ENCODE measurements at regions not wholly inside any gene's neighbourhood (a gene's known extent, or its start where the extent isn't known, plus 50 kb on each side); places are given as distances from the start of the nearest gene placed in this dataset.
A peak's percentile ranks its signal among the peaks of the same experiment; 100 is the strongest.

- H3K4me1 ChIP-seq (ENCODE audit: control insufficient read depth in 1 of 2, insufficient read depth in 2 of 2, low read length in 2 of 2) = no peaks in the 10 kb centered on the region
- no peak overlapping the region for H3K27ac ChIP-seq (ENCODE audit: low read depth, low read length)
- DNase-seq (ENCODE audit: low read depth, low spot score) (no peak), ATAC-seq (no peak)
- H2AFZ ChIP-seq (ENCODE audit: low read depth, low read length, poor library complexity, severe bottlenecking) = no peak overlapping the region
- intact Hi-C loops (cut with micrococcal nuclease) = no loop called here
- H3K9me3 ChIP-seq (ENCODE audit: control insufficient read depth in 1 of 2, insufficient read depth in 1 of 2, low read depth in 1 of 2, low read length in 2 of 2) = no peaks in the 10 kb centered on the region
- POLR2A ChIA-PET = no interaction called here
- H4K20me1 ChIP-seq (ENCODE audit: insufficient read depth) = no peaks in the 10 kb centered on the region
- no peak overlapping the region for H3K4me3 ChIP-seq (replicated peaks in 1 of 2; ENCODE audit: low read depth in 1 of 2, low read length in 2 of 2)
- no peak overlapping the region for H3K9ac ChIP-seq (ENCODE audit: low read length)
- RAD21 ChIA-PET (ENCODE audit: low non-redundant PET in 1 of 2, low total read pairs in 2 of 2, uncharacterized antibody in 2 of 2, unreplicated experiment in 2 of 2) = no interaction called here
- BruUV-seq (replicated peaks) = no TSS peak
- no peak overlapping the region for H3K4me2 ChIP-seq (ENCODE audit: low read length)
- H3K9me2 ChIP-seq (ENCODE audit: insufficient read depth) = no peaks in the 10 kb centered on the region
- no peak for TF ChIP-seq ATF3 (IDR thresholded peaks at IDR 0.05)
- TF ChIP-seq ZNF274 (IDR thresholded peaks at IDR 0.05; ENCODE audit: low read depth, low read length) = no peak
- no peak for TF ChIP-seq JUND (IDR thresholded peaks at IDR 0.05)
- TF ChIP-seq SRF (IDR thresholded peaks at IDR 0.05; ENCODE audit: low read depth) = no peak
- no peak for TF ChIP-seq MAX (IDR thresholded peaks at IDR 0.05)
- no peak for TF ChIP-seq CBX3 (IDR thresholded peaks at IDR 0.05; ENCODE audit: low read depth)
- no peak for TF ChIP-seq TCF7L2 (IDR thresholded peaks at IDR 0.05; ENCODE audit: borderline replicate concordance, extremely low read depth, insufficient read depth, insufficient read length)
- no peak for TF ChIP-seq EZH2phosphoT487 (IDR thresholded peaks at IDR 0.05; ENCODE audit: borderline replicate concordance)
- no peak for TF ChIP-seq CEBPB (IDR thresholded peaks at IDR 0.05; ENCODE audit: low read depth)
- TF ChIP-seq FOSL1 (IDR thresholded peaks at IDR 0.05; ENCODE audit: low read depth) = no peak
- no peaks in the 10 kb centered on the region for H3K79me2 ChIP-seq (ENCODE audit: insufficient read depth, low read length)
- CTCF ChIA-PET = no interaction called here
- no peaks in the 10 kb centered on the region for H3K36me3 ChIP-seq (ENCODE audit: control insufficient read depth in 1 of 2, insufficient read depth in 2 of 2, low read length in 2 of 2)
- H3K27me3 ChIP-seq (ENCODE audit: insufficient read depth, low read length) = no peaks in the 10 kb centered on the region
Observed at GRCh38 chr2:163884416-163884815, 148.6 kb upstream of the FIGN start.

GRCh38 chr2:163878718-163879117, 142.9 kb upstream of the FIGN start:
- 0 out of 2 replicates have a peak, but pooled peaks cover 8% of the 10 kb centered on the region for H3K27me3 ChIP-seq (ENCODE audit: insufficient read depth, low read length)
- H3K9me2 ChIP-seq (ENCODE audit: insufficient read depth) = no peaks in the 10 kb centered on the region
- TF ChIP-seq CTCF (IDR thresholded peaks at IDR 0.05 in 2 of 3, conservative IDR thresholded peaks at IDR 0.05 in 1 of 3; ENCODE audit: borderline replicate concordance in 1 of 3, insufficient read depth in 1 of 3, low read depth in 2 of 3, low read length in 2 of 3) = peak; percentile 44 to 91 (median 78); a peak in 5 of 6 replicates
- no peak for TF ChIP-seq ELF1 (IDR thresholded peaks at IDR 0.05; ENCODE audit: borderline replicate concordance, low read depth)
- peak; percentile 60 for TF ChIP-seq RAD21 (IDR thresholded peaks at IDR 0.05; ENCODE audit: low read depth)
- intact Hi-C loops (cut with micrococcal nuclease) = loop anchor here (5.0 kb wide), 2 partner anchors 531 to 686 kb away; no protein-coding TSS in a partner anchor
- H3K4me1 ChIP-seq (ENCODE audit: control insufficient read depth in 1 of 2, insufficient read depth in 2 of 2, low read length in 2 of 2) = no peaks in the 10 kb centered on the region
- no peaks in the 10 kb centered on the region for H3K79me2 ChIP-seq (ENCODE audit: insufficient read depth, low read length)
- H3K9me3 ChIP-seq (ENCODE audit: control insufficient read depth in 1 of 2, insufficient read depth in 1 of 2, low read depth in 1 of 2, low read length in 2 of 2) = no peaks in the 10 kb centered on the region
- H3K9ac ChIP-seq (ENCODE audit: low read length) = no peak overlapping the region
- no peaks in the 10 kb centered on the region for H4K20me1 ChIP-seq (ENCODE audit: insufficient read depth)
- POLR2A ChIA-PET = no interaction called here
- no peak overlapping the region for H2AFZ ChIP-seq (ENCODE audit: low read depth, low read length, poor library complexity, severe bottlenecking)
- BruUV-seq (replicated peaks) = no TSS peak
- H3K4me3 ChIP-seq (replicated peaks in 1 of 2; ENCODE audit: low read depth in 1 of 2, low read length in 2 of 2) = no peak overlapping the region
- CTCF ChIA-PET = interaction anchor here (0.5 to 1.1 kb wide), 13 partner anchors 8 to 687 kb away, joined by 3 to 9 read pairs (median 3); no protein-coding TSS in a partner anchor
- peak; percentile 12 for DNase-seq (ENCODE audit: low read depth, low spot score)
- no peak overlapping the region for H3K4me2 ChIP-seq (ENCODE audit: low read length)
- H3K27ac ChIP-seq (ENCODE audit: low read depth, low read length) = no peak overlapping the region
- ATAC-seq = peak; percentile 81
- RAD21 ChIA-PET (ENCODE audit: low non-redundant PET in 1 of 2, low total read pairs in 2 of 2, uncharacterized antibody in 2 of 2, unreplicated experiment in 2 of 2) = no interaction called here
- no peaks in the 10 kb centered on the region for H3K36me3 ChIP-seq (ENCODE audit: control insufficient read depth in 1 of 2, insufficient read depth in 2 of 2, low read length in 2 of 2)
